HG02571 (cell line): ENCODE measurements at regions not wholly inside any gene's neighbourhood (a gene's known extent, or its start where the extent isn't known, plus 50 kb on each side); places are given as distances from the start of the nearest gene placed in this dataset.

Source experiments
- ATAC-seq: cut with Tn5 transposase; IDR thresholded peaks from one replicate; pipeline ENCODE4 v1.9.1; 2021; ENCODE audit warnings: mild to moderate bottlenecking, moderate library complexity; ENCODE audit not compliant: unreplicated experiment

DNA sequence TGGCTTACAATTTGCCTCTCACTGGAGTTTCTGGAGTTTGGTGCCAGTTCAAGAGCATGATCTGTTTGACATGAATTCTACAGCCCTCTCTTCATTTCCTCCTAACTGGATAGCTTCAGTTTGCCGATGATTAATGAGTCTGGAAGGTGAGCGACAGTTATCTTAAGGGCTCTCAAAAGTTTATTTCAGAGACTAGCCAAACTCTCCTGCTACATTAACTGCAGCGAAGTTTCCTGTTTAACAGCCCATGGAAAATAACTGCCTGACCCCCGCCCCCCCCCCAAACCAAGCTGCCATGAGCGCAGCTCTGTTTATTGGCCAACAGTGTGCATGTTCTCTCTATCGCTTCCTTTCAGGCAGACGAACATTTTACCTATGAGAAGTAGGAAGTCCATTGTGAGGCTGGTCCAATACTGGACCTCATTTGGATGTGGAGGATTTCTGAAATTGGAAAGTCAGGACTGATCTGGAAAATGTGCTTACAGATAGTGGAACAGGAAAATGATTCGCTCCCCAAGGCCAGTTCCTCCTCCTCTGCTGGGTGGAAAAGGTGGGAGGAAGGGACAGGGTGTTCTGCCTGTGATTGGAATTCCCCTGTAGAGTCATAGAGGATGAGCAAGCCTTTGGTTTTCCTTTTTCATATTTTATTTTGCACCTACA, 522.2 kb upstream of the JAG1 start:
- ATAC-seq: no peak

DNA sequence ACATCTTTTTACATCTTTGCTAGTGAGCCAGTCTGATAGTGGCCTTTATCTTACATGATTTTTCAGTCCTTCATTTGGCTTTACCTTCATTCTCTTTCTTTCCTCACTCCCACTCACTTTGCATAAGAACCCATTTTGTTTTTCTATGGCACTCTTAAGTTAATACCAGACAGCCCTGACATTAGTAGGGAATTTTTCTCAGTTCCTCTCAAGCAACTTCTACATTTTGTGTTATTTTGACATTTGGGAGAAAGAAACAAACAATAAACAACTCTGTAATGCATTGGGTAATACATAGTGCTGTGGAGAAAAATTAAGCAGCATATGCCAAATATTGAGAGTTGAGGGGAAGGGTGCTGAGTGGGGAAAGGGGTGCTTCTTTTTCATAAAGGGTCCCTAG, 524.1 kb upstream of the JAG1 start:
- ATAC-seq: no peak

DNA sequence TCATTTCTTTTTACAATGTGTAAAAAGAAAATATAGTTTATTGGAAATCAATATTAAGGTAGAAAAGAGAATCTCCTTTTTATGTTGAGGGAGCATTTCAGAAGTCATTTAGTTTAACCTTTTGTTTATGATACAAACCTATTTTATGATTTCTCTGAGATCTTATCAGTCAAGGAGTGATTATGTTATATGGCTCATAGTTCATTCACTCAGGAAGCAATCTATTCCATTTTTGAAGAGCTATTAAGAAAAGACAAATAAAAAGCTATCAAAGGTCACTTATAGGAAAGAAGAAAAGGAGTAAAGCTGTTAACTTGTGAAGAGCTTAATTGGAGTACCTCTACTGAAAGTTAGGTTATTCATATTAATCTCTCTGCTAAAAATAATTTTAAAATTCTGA, 526.6 kb upstream of the JAG1 start:
- ATAC-seq: no peak

DNA sequence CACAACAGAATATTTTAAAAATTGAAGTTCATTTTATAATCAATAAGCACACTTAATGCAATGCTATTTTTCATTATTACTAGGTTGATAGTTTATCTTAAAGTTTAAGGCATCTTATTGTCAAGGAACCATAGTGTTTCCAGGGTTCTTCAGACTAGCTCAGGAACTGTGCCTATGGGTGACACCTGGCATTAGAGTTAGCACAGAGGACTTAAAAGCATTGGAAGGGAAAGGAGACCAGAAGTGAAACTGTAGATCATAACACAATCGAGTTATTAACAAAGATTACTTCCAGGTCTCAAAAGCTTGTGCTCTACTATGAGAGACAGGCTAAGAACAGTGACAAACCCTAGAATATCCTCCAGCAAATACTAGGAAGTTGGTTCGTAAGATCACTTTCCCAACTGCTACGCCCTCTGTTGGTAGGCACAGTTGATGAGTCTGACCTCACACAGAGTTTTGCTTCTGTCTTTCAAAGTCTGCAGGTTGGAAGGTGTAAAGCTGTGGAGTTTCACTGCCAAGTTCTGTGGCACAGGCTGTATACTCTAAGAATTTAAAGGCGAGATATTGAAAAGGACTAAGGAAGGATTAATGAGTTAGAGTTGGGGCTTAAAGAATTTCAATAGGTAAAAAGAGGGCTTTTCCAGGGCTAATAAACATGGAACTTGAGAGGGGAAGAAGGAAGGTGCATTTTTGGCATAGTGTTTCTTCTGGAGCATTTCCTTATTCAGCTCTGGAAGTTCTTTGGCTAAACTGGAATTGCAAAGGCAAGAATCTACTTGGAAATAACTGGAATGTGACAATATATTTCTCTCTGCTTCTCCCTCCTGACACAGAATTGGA, 531.3 kb upstream of the JAG1 start:
- ATAC-seq: no peak

DNA sequence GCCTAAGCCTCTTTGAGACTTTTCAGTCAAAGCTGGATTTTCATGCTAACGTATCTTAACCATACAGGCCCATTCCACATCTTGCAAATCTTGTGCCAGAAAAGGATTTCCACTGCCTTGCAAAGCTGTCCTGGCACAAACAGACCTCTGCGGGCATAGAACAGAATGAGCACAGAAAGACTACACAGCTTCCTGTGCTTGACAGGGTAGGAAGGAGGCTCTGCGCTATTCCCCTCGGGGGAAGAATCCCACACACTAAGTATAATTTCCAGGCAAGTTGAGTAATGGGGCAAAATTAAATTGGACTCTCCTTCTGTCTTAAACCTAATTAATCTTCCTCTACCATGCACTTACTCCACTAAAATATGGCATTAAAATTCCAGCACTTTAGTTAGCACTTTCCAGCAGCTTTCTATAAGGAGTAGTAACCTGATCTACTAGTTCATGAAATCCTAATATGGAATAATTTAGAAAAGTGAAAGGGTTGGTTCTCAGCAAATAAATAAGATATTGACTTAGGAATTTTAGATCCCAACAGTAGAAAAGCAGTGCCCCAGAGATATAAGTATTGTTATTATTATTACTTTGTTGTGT, 532.1 kb upstream of the JAG1 start:
- no peak for ATAC-seq

DNA sequence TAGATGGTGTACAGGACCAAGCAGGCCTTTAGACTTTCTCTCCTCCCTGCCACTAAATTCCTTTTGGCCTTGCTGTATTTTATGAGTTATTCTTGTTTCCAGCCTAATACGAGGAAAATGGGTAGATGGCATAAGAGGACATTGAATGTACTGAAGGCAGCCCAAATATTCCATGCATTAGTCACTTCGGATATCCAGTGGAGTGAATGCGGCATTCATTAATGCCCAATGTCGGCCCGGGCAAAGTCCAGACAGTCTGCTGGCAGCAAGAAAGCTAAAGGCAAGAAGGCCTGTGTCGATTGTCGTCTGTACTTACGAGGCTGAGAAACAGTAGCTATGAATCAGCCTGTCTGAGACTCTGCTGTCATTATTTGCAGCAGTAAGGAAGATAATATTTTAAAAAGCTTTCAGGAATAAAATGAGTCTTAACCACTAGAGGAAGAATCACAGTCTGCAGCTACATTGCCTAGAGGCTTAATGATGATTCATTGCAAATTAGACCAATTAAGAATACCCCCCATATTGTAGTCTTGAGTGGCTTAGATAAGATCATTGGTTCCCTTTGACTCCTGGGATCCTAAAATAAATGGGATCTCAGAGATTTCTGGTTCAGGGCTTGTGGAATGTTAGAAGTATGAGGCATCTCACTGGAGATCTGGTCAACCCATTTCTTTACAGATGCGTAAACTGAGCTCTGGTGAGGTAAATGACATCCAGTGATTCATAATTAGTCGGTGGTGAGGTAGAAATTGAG, 534.1 kb upstream of the JAG1 start:
- ATAC-seq: no peak

DNA sequence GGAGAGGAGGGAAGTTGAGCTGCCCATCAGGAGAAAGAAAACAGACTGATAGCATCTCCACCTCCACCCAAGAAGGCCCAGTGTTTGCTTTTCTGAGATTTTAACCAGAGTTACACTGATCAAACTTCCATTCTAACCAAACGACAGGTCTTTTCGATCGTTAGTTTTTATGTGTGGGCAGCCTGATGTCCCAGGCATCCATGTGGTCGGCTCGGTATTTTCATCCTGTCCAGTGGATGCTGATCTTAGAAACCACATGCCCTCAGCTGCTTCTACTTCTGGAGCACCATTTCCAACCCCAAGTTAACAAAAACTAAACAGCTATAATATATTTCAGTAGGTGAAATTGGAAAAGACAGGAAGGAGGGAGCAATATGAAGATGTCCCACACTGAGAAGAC, 536.8 kb upstream of the JAG1 start:
- ATAC-seq: no peak

DNA sequence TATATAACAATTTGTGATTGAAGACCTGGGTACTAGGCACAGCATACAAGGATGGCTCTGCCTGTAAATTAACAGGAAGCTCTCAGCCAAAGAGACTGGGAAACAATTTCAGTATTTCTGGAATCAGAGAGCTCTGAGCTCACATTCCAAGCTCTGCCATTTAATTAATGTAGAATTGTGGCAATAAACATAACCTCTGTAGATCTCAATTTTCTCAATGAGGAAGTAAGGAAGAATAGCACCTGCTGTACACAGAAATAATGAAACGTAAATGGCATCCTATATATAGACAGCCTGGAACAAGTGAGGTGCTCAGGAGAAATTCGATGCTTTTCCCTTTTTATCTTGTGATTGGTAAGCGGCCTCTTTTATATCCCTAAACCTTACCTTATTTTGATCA, 538.5 kb upstream of the JAG1 start:
- ATAC-seq: no peak

DNA sequence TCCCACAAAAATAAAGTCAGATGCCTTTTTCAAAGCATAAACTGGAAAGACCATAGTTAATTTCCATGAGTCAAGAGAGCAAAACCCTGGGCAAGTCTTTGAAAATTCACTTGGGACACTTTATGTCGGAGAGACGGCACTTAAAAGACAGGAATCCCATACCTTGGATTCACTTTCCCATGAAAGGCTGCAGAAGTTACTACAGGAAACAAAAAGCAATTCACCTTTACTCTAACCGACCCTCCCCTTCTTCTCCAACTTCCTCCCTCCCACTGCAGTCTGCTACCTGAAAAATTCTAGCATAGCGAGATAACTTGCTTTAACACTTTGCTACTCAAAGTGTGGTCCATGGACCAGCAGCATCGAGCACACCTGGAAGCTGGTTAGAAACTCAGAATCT, 539.1 kb upstream of the JAG1 start:
- ATAC-seq: no peak

DNA sequence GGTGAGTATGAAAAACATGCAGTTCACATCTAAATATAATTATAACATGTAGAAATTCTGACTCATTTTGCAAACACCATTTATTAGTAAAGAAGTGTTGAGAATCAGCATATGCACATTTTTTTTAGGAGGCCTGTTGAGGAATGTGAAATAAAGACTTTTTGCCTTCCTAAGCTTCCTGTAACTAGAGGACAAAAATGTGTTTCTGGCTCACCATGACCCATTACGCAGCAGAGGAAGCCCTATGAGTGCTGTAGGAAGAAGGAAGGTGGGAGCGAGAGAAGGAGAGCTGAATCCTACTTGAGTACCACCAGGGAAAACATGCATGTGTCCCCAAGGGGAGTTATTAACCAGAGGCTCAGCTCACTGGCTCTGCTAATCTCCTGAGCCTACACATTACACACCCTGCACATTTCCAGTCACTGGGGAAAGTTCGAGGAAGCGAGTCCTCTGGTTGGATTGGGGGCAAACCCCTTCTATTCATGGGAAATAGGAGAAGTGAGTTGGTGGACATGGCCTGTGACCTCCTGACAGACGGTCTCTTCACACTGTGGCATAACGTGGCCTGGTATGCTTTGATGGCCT, 540.5 kb upstream of the JAG1 start:
- ATAC-seq: no peak

DNA sequence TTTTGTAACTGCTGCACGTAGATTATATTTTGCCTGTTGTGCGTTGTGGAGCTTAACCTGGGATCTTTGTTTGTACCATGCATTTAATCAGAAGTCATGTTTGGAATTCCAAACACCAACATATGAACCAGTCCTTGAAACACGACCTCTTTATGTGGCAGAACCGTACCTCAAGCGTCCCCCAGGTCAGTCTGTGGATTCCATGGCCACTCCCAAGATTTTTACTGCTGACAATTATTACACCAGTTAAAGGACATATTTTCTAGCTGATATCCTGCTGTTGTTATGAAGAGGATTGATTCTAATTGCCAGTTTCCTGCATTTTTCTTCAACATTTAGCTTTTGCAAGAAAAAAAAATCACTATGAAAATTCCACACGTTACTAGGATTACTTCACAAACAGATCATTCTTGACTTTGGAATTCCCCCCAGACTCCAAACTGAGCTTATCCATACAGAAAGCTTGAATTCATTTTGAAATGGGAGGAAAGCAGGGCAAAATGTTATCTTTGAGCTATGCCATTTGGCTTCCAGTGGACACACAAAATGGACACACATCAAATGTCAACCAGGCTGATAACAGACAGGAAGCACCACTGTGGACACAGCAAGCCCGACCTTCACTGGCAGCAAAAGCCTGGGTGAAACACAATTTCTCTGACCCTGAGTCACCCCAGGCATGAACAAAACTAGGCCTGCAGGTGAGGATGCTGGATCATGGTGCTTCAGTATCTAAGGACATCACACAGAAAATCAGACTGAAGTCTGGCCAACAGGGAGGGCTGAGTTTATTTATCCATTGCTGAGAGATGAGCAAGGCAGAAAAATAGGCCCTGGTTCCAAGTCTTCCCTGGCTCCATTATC, 542.9 kb upstream of the JAG1 start:
- ATAC-seq: no peak

DNA sequence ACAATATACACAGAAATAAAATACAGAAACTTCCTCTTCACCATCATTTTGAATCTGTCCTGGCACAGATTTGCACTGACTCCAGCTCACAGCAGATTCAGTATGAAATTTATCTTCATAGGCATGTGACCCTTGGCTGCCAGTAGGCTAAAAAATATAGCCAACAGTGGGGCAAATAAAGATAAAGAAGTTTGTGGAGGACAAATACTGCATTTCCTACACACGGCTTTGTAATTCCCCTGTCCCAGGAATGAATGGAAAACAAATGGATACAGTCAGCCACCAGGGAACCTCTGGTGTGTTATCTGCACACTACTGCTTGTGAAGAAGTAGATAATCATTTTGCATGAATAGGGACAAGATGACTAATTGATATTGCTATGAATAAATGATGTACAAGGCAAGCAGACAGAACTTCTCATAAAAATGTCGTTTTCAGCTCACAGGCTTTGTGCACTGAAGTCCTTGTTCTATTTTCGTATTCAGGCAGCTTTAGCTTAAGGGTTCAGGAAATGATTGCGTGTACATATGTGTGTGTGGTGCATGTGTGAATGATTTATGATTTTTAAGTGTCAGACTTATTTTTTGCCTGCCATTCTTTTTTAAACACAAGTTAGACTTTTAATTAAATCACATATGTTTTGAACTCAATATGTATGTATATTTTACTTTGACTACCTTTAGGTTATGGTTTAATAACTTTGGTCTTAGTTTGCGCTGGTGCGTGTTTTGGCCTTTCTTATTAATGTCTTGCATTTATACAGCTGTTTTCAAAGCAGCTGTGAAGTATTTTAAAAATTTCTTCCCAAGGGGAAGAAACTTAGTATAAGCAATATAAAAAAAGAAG, 543.8 kb upstream of the JAG1 start:
- ATAC-seq: no peak

DNA sequence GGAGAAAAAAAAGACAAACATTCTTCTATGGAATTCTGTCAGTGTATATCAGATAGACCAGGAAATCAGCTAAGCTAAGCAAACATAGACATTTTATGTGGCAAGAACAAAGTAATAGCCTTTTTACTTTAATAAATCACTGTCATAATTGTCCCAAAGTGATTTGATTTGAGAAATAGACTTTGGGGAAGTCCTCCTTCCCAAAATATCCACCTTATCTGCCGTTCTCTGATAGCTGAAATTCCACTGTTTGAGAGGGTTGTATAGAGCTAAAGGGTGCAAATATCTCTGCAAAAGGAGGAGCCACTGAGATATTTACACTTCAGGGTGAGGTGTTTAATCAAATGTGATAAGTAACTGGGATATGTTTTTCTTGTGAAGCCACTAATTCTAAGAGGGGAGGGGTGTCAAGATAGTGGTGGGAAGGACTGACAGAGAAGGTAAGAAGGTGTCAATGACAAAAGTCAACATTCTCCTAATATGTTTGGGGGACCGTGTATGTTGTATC, 544.4 kb upstream of the JAG1 start:
- no peak for ATAC-seq

DNA sequence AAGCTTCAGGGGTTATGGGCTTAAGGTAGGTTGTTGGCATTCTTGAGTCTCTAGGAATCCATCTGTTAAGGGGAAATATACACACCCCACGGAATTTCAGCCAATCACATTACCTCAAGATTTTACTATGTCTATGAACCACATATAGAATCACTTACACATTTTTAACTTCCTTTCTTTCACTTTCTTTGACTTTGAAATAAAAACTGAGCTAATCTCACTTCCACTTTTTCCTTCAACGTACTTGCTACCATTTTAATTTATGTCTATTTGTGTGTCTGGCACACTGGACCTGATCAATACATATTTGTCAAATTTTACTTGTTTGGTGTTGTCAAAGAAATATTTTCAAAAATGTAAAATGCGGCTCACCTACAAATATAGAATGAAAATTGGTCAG, 545.4 kb upstream of the JAG1 start:
- peak; percentile 63 for ATAC-seq

DNA sequence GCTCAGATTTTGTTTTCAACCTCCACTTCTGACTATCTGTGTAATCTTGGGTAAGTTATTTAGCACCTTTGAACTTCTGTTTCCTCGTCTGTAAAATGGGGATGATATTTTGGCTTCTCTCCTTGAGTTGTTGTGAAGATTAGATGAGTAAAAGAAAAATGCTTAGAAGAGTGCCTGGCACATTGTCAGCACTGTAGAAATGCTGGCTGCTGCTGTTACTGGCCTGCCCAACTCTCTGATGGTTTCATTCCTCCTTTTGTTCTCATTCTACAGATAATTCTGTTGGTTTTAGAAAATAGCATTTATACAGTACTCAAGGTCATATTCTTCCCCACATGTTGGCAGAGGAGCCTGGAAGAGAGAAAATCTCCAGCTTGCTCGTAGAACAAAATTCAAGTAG, 547.2 kb upstream of the JAG1 start:
- ATAC-seq: no peak

DNA sequence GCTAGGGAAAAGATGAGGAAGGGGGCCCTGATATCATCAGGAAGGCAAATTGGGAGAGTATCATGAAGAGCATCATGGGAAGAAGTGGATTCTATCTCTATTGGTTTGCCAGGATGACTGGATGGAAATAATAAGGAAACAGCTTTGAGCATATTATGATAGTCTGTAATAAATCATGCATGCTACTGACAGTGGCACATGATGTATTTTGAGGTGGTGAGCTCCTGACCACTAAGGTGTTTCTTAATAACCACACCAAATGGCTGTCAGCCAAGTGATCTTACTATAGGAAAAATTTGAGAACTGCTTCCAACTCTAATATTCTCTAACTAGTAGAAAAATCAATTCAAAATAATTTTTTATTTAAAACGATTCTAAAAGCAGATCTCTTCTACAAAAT, 548.4 kb upstream of the JAG1 start:
- no peak for ATAC-seq

DNA sequence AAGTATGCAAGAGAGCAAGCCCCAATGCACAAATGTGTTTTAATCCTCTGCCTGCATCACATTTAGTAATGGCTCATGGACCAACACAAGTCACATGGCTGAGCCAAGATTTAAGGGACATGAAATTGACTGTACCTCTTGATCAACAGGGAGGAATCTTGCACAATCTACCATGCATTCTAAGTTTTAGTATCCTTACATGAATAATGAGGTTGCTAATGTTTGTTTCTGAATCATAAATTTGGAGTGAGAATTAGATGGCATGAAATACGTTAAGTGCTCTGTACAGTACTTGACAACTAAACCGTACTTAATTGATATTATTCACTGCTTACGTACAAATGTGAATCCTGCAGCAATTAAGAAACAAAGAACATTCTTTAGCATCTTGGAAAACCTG, 553.8 kb upstream of the JAG1 start:
- no peak for ATAC-seq

DNA sequence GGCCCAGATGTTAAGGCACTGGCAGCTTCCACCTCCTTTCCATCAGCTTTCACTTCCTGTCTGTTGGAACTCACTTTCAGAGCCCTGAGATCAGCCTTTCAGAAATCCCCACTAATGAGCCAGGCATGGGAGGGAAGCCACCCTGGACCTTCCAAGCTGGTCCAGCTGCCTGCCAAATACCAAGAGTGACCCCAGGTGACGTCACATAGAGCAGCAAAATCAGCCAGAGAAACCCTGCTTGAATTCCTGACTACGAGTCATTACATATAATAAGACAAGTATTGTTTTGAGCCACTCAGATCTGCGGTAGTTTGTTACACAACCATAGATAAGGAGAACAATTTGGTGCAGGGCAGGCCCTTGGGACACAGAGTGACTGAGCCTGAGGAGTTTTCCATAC, 556.0 kb upstream of the JAG1 start:
- ATAC-seq: no peak

DNA sequence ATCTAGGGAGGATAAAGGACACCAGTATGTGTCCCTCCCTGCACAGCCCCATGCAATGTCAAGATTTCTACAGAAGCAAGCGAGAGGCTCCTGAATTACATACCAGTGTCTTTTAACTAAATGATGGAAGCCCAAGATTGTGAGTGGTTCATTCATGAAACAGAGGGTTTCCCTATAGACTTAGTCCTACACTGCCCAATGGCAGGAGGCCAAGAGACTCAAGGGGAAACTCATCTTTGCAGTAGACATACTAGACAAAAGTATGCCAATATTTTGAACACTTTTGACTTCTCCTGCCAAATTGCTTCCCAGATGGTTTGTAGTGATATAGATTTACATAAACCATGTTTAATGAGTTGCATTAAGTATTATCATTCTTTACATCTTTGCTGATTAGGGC, 557.2 kb upstream of the JAG1 start:
- no peak for ATAC-seq
